Ishikawa (cell line): ENCODE measurements at regions not wholly inside any gene's neighbourhood (a gene's known extent, or its start where the extent isn't known, plus 50 kb on each side); places are given as distances from the start of the nearest gene placed in this dataset.

Experiments used
- FOXM1 ChIP-seq: IDR thresholded peaks from 2 replicates; pipeline ENCODE4 v1.6.1; 2012; ENCODE audit warnings: low read depth, borderline replicate concordance
- NFIC ChIP-seq: IDR thresholded peaks from 2 replicates; pipeline ENCODE4 v1.6.1; 2012
- YY1 ChIP-seq: IDR thresholded peaks from 2 replicates; pipeline ENCODE4 v1.6.1; 2012; ENCODE audit warnings: low read depth
- ZBTB7A ChIP-seq: IDR thresholded peaks from 2 replicates; pipeline ENCODE4 v1.6.1; 2012; ENCODE audit warnings: low read depth
- TF ChIP-seq, protein P1 (sequence below): IDR thresholded peaks from 2 replicates; pipeline ENCODE4 v1.6.1; 2012
- TF ChIP-seq, protein P2 (sequence below): IDR thresholded peaks from 2 replicates; pipeline ENCODE4 v1.6.1; 2012; ENCODE audit warnings: low read depth, mild to moderate bottlenecking
- TF ChIP-seq, protein P3 (sequence below): IDR thresholded peaks from 2 replicates; pipeline ENCODE4 v1.6.1; 2012

DNA sequence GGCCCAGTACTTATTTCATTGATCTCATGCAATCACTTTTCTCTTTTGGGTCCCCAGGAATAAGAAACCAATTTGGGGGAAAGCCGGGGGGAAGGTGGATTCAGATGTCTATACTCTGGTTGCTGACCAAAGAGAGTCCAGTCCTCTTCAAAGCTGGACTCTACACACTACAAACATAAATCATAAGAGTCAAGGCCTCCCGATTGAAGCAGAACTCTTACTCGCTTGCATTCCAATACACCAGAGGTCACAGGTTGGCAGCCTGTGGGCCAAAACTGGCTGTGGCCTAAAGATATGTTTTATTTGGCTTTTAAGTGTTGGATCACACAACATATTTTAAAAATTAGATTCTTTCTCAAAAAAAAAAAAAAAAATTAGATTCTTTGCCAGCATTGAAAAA is 311.4 kb upstream of the MSX2 start:
- TF ChIP-seq NFIC, result no peak
- TF ChIP-seq, protein P1, sequence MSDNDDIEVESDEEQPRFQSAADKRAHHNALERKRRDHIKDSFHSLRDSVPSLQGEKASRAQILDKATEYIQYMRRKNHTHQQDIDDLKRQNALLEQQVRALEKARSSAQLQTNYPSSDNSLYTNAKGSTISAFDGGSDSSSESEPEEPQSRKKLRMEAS, result no peak
- TF ChIP-seq ZBTB7A, result no peak
- TF ChIP-seq YY1, result no peak
- TF ChIP-seq, protein P2, sequence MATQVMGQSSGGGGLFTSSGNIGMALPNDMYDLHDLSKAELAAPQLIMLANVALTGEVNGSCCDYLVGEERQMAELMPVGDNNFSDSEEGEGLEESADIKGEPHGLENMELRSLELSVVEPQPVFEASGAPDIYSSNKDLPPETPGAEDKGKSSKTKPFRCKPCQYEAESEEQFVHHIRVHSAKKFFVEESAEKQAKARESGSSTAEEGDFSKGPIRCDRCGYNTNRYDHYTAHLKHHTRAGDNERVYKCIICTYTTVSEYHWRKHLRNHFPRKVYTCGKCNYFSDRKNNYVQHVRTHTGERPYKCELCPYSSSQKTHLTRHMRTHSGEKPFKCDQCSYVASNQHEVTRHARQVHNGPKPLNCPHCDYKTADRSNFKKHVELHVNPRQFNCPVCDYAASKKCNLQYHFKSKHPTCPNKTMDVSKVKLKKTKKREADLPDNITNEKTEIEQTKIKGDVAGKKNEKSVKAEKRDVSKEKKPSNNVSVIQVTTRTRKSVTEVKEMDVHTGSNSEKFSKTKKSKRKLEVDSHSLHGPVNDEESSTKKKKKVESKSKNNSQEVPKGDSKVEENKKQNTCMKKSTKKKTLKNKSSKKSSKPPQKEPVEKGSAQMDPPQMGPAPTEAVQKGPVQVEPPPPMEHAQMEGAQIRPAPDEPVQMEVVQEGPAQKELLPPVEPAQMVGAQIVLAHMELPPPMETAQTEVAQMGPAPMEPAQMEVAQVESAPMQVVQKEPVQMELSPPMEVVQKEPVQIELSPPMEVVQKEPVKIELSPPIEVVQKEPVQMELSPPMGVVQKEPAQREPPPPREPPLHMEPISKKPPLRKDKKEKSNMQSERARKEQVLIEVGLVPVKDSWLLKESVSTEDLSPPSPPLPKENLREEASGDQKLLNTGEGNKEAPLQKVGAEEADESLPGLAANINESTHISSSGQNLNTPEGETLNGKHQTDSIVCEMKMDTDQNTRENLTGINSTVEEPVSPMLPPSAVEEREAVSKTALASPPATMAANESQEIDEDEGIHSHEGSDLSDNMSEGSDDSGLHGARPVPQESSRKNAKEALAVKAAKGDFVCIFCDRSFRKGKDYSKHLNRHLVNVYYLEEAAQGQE, result no peak
- TF ChIP-seq FOXM1, result no peak
- TF ChIP-seq, protein P3, sequence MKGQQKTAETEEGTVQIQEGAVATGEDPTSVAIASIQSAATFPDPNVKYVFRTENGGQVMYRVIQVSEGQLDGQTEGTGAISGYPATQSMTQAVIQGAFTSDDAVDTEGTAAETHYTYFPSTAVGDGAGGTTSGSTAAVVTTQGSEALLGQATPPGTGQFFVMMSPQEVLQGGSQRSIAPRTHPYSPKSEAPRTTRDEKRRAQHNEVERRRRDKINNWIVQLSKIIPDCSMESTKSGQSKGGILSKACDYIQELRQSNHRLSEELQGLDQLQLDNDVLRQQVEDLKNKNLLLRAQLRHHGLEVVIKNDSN, result no peak
